A549 (cell line): ENCODE measurements at regions not wholly inside any gene's neighbourhood (a gene's known extent, or its start where the extent isn't known, plus 50 kb on each side); places are given as distances from the start of the nearest gene placed in this dataset.

Experiments used
- BCL3 ChIP-seq: fragments of >200 bp; sonication (Bioruptor Twin); formaldehyde crosslinking; IDR thresholded peaks from 3 replicates; pipeline ENCODE4 v1.6.1; 2016
- CBX8 ChIP-seq: fragments of 200-600 bp; sonication (generic); IDR thresholded peaks from 2 replicates; pipeline ENCODE4 v1.6.1; 2016
- CTCF ChIP-seq: fragments of >200 bp; sonication (Bioruptor Twin); formaldehyde crosslinking; IDR thresholded peaks from 3 replicates; pipeline ENCODE4 v1.5.1; 2016
- EHMT2 ChIP-seq: fragments of 200-600 bp; sonication (generic); IDR thresholded peaks from 2 replicates; pipeline ENCODE4 v1.6.1; 2016; ENCODE audit warnings: antibody characterized with exemption, low read depth, mild to moderate bottlenecking, moderate library complexity
- EP300 ChIP-seq, 2 experiments: fragments of >200 bp; sonication (Bioruptor Twin); formaldehyde crosslinking; IDR thresholded peaks; 2 replicates in 1 of 2; 3 replicates in 1 of 2; pipeline ENCODE4 v1.6.1; 2016 to 2017
- KDM1A ChIP-seq: fragments of 200-600 bp; sonication (generic); IDR thresholded peaks from 2 replicates; pipeline ENCODE4 v1.6.1; 2016; ENCODE audit warnings: low read depth, mild to moderate bottlenecking
- RAD21 ChIP-seq, 2 experiments: fragments of >200 bp in 1 of 2; sonication (Bioruptor Twin) in 1 of 2; formaldehyde crosslinking in 1 of 2; IDR thresholded peaks in 1 of 2; conservative IDR thresholded peaks in 1 of 2; 2 replicates in 1 of 2; 3 replicates in 1 of 2; pipeline ENCODE4 v1.6.1; 2012 to 2018; ENCODE audit warnings: inconsistent platforms in 1 of 2
- REST ChIP-seq: fragments of 200-600 bp; sonication (generic); IDR thresholded peaks from 2 replicates; pipeline ENCODE4 v1.6.1; 2016; ENCODE audit warnings: antibody characterized with exemption, mild to moderate bottlenecking, moderate library complexity

- TF ChIP-seq CTCF (no peak), REST (no peak), EHMT2 (no peak), KDM1A (no peak), RAD21 (conservative IDR thresholded peaks at IDR 0.05 in 1 of 2, IDR thresholded peaks at IDR 0.05 in 1 of 2) (no peak), EP300 (IDR thresholded peaks at IDR 0.05) (no peak), BCL3 (no peak), CBX8 (no peak)
These were observed 303.0 kb upstream of the PLD5 start for GRCh38 chr1:242827538-242827937.
